ENCODE measurements at regions not wholly inside any gene's neighbourhood (a gene's known extent, or its start where the extent isn't known, plus 50 kb on each side); places are given as distances from the start of the nearest gene placed in this dataset.

GRCh38 chr19:5244351-5244750, 96.3 kb downstream of the PTPRS start:
- Histone ChIP-seq H2BK20ac (ENCODE audit: low read depth, low read length, poor library complexity, severe bottlenecking) (no peak overlapping the region), H3K4ac (ENCODE audit: low read depth, low read length) (no peak overlapping the region), H3K9me3 (ENCODE audit: control insufficient read depth, low read depth, low read length) (no peaks in the 10 kb centered on the region), H4K20me1 (ENCODE audit: control insufficient read depth, insufficient read depth, insufficient read length) (no peaks in the 10 kb centered on the region), H4K5ac (ENCODE audit: insufficient read length, low read depth, low read length) (no peak overlapping the region), H3K18ac (ENCODE audit: insufficient read length, low read depth, low read length) (no peak overlapping the region), H2BK15ac (ENCODE audit: low read depth, low read length) (no peak overlapping the region), H4K8ac (replicated peaks; ENCODE audit: insufficient read length, low read depth, low read length) (no peak overlapping the region), H3K79me1 (ENCODE audit: insufficient read depth, low read depth, low read length, poor library complexity, severe bottlenecking) (no peaks in the 10 kb centered on the region), H3K9ac (ENCODE audit: extremely low read depth, insufficient read length, low read length) (no peak overlapping the region), H3K27ac (ENCODE audit: insufficient read length, low read depth, low read length) (no peak overlapping the region), H3T11ph (ENCODE audit: low read length) (no peak overlapping the region), H2BK120ac (ENCODE audit: low read depth, low read length, poor library complexity, severe bottlenecking) (no peak overlapping the region), H2BK5ac (ENCODE audit: insufficient read length, low read length) (no peak overlapping the region), H3K79me2 (ENCODE audit: insufficient read depth, low read length) (no peaks in the 10 kb centered on the region), H2AFZ (ENCODE audit: low read length) (no peak overlapping the region), H3K27me3 (ENCODE audit: insufficient read depth, low read length) (no peaks in the 10 kb centered on the region), H3K23me2 (ENCODE audit: insufficient read length, low read depth, low read length, poor library complexity, severe bottlenecking) (no peaks in the 10 kb centered on the region), H3K56ac (ENCODE audit: insufficient read length, low read depth, low read length) (no peak overlapping the region), H2AK5ac (ENCODE audit: insufficient read length, low read length) (no peak overlapping the region), H2BK12ac (ENCODE audit: insufficient read length, low read depth, low read length) (no peak overlapping the region), H3K4me1 (ENCODE audit: insufficient read depth, low read length) (no peaks in the 10 kb centered on the region; the same call in 1 of the 2 replicates), H4K91ac (ENCODE audit: insufficient read length, low read depth, low read length) (no peak overlapping the region), H3K23ac (ENCODE audit: insufficient read length, low read depth, low read length) (no peak overlapping the region), H3K14ac (ENCODE audit: insufficient read depth, low read length) (no peak overlapping the region), H3K4me2 (ENCODE audit: insufficient read depth, insufficient read length, low read length) (no peak overlapping the region)
- H3K4me3 Mint-ChIP-seq = no peak overlapping the region
- WGBS (ENCODE audit: extremely low coverage, insufficient read length, low lambda C conversion rate) = no CpG with 5 or more reads among the region's 11 CpGs
- peaks cover 22 to 62% (median 47%) of the 10 kb centered on the region in 3 experiments; a peak in 6 of 7 replicates for H3K36me3 Mint-ChIP-seq (ENCODE audit: insufficient read depth in 1 of 3, low read depth in 3 of 3)
- DNase-seq = no peak
- TF ChIP-seq CTCF (conservative IDR thresholded peaks at IDR 0.05) = no peak
- peak overlapping the region in 1 of 3 experiments; percentile 83; a peak in 4 of 7 replicates for H3K27ac Mint-ChIP-seq
- H3K9me3 Mint-ChIP-seq = no peaks in the 10 kb centered on the region
- peaks cover 13 to 35% of the 10 kb centered on the region in 2 experiments for H3K4me1 Mint-ChIP-seq
- no peaks in the 10 kb centered on the region for H3K27me3 Mint-ChIP-seq (ENCODE audit: low read depth)
